Choroid plexus epithelial cell (primary cell): ENCODE measurements at regions not wholly inside any gene's neighbourhood (a gene's known extent, or its start where the extent isn't known, plus 50 kb on each side); places are given as distances from the start of the nearest gene placed in this dataset.

Source experiments
- DNase-seq: peaks from one replicate; pipeline ENCODE4 v3.0.0-alpha.2; 2010; ENCODE audit warnings: low read depth
- H3K4me3 ChIP-seq: 2 replicates; pipeline ENCODE4 v1.5.1; 2011; ENCODE audit warnings: low read depth, mild to moderate bottlenecking, control low read depth, low read length, moderate library complexity
- CTCF ChIP-seq: conservative IDR thresholded peaks from 2 replicates; pipeline ENCODE4 v1.5.1; 2011; ENCODE audit warnings: low read depth, mild to moderate bottlenecking, control low read depth, inconsistent platforms, low read length, moderate library complexity

GRCh38 chrX:125089761-125090445, 229.8 kb upstream of the TEX13C start:
- no peak for DNase-seq
- no peak for TF ChIP-seq CTCF
- H3K4me3 ChIP-seq = no peak overlapping the region

- TF ChIP-seq CTCF = no peak
- no peak for DNase-seq
- no peak overlapping the region for H3K4me3 ChIP-seq
Measured at GRCh38 chrX:125093852-125094251, 225.8 kb upstream of the TEX13C start.

- no peak overlapping the region for H3K4me3 ChIP-seq
- TF ChIP-seq CTCF = no peak
- DNase-seq = no peak
Measured at GRCh38 chrX:125094901-125095300, 224.8 kb upstream of the TEX13C start.

GRCh38 chrX:125096469-125096868, 223.2 kb upstream of the TEX13C start:
- DNase-seq = no peak
- no peak overlapping the region for H3K4me3 ChIP-seq
- no peak for TF ChIP-seq CTCF

GRCh38 chrX:125096870-125097269, 222.8 kb upstream of the TEX13C start:
- no peak overlapping the region for H3K4me3 ChIP-seq
- no peak for DNase-seq
- no peak for TF ChIP-seq CTCF

- DNase-seq = no peak
- TF ChIP-seq CTCF = no peak
- no peak overlapping the region for H3K4me3 ChIP-seq
Measured at GRCh38 chrX:125101971-125102755, 217.5 kb upstream of the TEX13C start.
